Epithelial cell of proximal tubule (primary cell): ENCODE measurements at regions not wholly inside any gene's neighbourhood (a gene's known extent, or its start where the extent isn't known, plus 50 kb on each side); places are given as distances from the start of the nearest gene placed in this dataset.

Source experiments
- DNase-seq: peaks from one replicate; pipeline ENCODE4 v3.0.0-alpha.2; 2011; ENCODE audit warnings: low read depth
- H3K4me3 ChIP-seq: 2 replicates; pipeline ENCODE4 v1.5.1; 2011; ENCODE audit warnings: low read depth, mild to moderate bottlenecking, low read length
- CTCF ChIP-seq: conservative IDR thresholded peaks from 2 replicates; pipeline ENCODE4 v1.5.1; 2012; ENCODE audit warnings: low read depth, mild to moderate bottlenecking, low read length

DNA sequence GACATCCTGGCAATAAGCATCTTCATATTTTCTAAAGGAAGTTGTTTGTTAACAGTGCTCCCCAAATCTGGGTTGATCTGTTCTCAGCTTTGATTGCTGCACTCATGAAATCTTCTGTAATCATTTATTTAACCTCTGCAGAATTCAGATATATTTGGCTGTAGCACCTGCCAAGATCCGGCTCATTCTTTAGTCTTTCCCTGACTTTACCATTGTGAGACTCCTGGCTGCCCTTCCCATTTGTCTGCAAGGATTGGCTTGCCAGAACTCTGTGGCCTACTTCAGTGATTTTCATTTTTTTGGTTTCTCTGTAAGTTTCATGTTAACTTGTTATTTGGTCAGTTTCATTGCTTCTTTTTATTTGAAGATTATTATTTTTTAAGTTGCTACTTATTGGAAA, 191.2 kb upstream of the PLXNC1 start:
- no peak for DNase-seq
- TF ChIP-seq CTCF, result no peak
- H3K4me3 ChIP-seq, result no peak overlapping the region

GRCh38 chr12:93957870-93958269, 190.5 kb upstream of the PLXNC1 start:
- no peak for DNase-seq
- no peak overlapping the region for H3K4me3 ChIP-seq
- peak; percentile 2 for TF ChIP-seq CTCF

- TF ChIP-seq CTCF, result no peak
- no peak overlapping the region for H3K4me3 ChIP-seq
- no peak for DNase-seq
Measured at GRCh38 chr12:93959657-93960056, 188.7 kb upstream of the PLXNC1 start.

- no peak for TF ChIP-seq CTCF
- H3K4me3 ChIP-seq, result no peak overlapping the region
- no peak for DNase-seq
Measured at GRCh38 chr12:93960521-93960920, 187.9 kb upstream of the PLXNC1 start.

GRCh38 chr12:93962336-93962735, 186.0 kb upstream of the PLXNC1 start:
- no peak overlapping the region for H3K4me3 ChIP-seq
- no peak for TF ChIP-seq CTCF
- DNase-seq, result no peak

DNA sequence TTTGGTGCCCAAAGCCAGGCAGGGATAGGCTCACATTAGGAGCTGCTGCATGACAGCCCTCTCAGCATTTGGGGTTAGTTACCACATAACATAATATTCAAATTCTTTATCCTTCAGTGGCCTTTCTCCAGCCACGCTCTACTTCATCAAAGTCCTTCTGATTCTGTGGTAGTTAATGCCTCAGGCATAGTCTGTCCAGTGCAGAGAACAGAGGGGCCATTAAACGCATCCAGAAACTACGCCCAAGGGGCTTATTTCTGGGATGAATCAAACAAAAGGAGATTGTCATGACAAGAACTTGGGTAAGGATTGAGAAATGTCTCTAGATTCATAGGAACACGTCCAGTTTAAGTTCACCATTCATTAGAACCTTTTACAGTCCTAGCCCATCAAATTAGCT, 183.4 kb upstream of the PLXNC1 start:
- no peak for DNase-seq
- H3K4me3 ChIP-seq, result no peak overlapping the region
- TF ChIP-seq CTCF, result no peak

GRCh38 chr12:93966516-93967133, 181.8 kb upstream of the PLXNC1 start:
- no peak overlapping the region for H3K4me3 ChIP-seq
- DNase-seq, result no peak
- no peak for TF ChIP-seq CTCF
